ENCODE measurements at regions not wholly inside any gene's neighbourhood (a gene's known extent, or its start where the extent isn't known, plus 50 kb on each side); places are given as distances from the start of the nearest gene placed in this dataset.

DNA sequence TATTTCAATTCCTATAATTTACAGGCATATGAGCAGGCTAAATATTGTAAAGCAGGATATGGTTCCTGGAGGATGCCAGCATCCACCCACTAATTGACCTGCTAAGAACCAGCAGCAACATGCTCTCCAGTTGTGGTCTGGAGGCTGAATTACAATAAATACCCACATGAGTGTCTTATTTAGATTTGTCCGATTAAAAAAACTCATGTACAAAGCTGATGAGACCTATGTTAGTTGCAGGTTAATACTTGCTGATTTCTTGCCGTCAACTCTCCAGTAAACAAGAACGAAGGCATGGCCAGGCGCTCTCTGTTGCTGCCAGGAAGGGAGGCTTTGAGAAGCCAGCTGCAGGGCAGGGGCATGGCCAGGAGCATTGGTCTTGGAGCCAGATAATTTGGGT lies 169.3 kb upstream of the PRICKLE1 start:
- no peak for TF ChIP-seq EZH2 (IDR thresholded peaks at IDR 0.05)
- TF ChIP-seq POLR2AphosphoS5 (IDR thresholded peaks at IDR 0.05; ENCODE audit: borderline replicate concordance, low read depth, low read length), result no peak

Data from SK-N-MC (cell line).